ENCODE measurements at regions not wholly inside any gene's neighbourhood (a gene's known extent, or its start where the extent isn't known, plus 50 kb on each side); places are given as distances from the start of the nearest gene placed in this dataset.

GRCh38 chr12:124719231-124719630 lies 144.4 kb downstream of the SCARB1 start:
- Histone ChIP-seq H3K27me3 (ENCODE audit: control insufficient read depth, insufficient read depth, low read length) (no peaks in the 10 kb centered on the region), H3K27ac (ENCODE audit: low read length) (peak overlapping the region; percentile 69), H3K4me1 (ENCODE audit: control insufficient read depth, insufficient read depth, low read length) (peaks cover 44% of the 10 kb centered on the region), H3K9me3 (ENCODE audit: control insufficient read depth, insufficient read depth, low read depth, low read length) (no peaks in the 10 kb centered on the region), H3K36me3 (ENCODE audit: control insufficient read depth, insufficient read depth, low read length) (no peaks in the 10 kb centered on the region), H3K4me3 (ENCODE audit: low read depth in 2 of 2, low read length in 2 of 2) (no peak overlapping the region)
- no peak for TF ChIP-seq SIN3A (IDR thresholded peaks at IDR 0.05; ENCODE audit: borderline replicate concordance, insufficient read depth, low read depth, low read length)
- TF ChIP-seq REST (IDR thresholded peaks at IDR 0.05; ENCODE audit: insufficient read depth in 1 of 2, low read depth in 2 of 2, low read length in 1 of 2) = no peak
- no peak for TF ChIP-seq POLR2AphosphoS5 (IDR thresholded peaks at IDR 0.05; ENCODE audit: low read depth, low read length)
- TF ChIP-seq TCF7L2 (IDR thresholded peaks at IDR 0.05; ENCODE audit: low read depth, low read length) = no peak
- TF ChIP-seq CTCF (IDR thresholded peaks at IDR 0.05) = no peak
- ChIA-PET CTCF (no interaction called here), POLR2A (no interaction called here)
- intact Hi-C loops (cut with micrococcal nuclease; ENCODE audit: unreplicated experiment) (no loop called here), in situ Hi-C loops (cut with HindIII; ENCODE audit: low pct_unique_long_range_greater_than_20kb, low sequenced_read_pairs) (no loop called here)
- no TSS peak for BruUV-seq (replicated peaks)
- ATAC-seq = no peak
- DNase-seq (ENCODE audit: low read depth, low spot score) = no peak

- ATAC-seq (no peak), DNase-seq (ENCODE audit: low read depth, low spot score) (no peak)
- POLR2A ChIA-PET = no interaction called here
- H3K9me3 ChIP-seq (ENCODE audit: control insufficient read depth, insufficient read depth, low read depth, low read length) = no peaks in the 10 kb centered on the region
- H3K4me1 ChIP-seq (ENCODE audit: control insufficient read depth, insufficient read depth, low read length) = peaks cover 51% of the 10 kb centered on the region
- intact Hi-C loops (cut with micrococcal nuclease; ENCODE audit: unreplicated experiment) = no loop called here
- H3K27ac ChIP-seq (ENCODE audit: low read length) = no peak overlapping the region
- CTCF ChIA-PET = no interaction called here
- in situ Hi-C loops (cut with HindIII; ENCODE audit: low pct_unique_long_range_greater_than_20kb, low sequenced_read_pairs) = no loop called here
- no peaks in the 10 kb centered on the region for H3K27me3 ChIP-seq (ENCODE audit: control insufficient read depth, insufficient read depth, low read length)
- no peak overlapping the region for H3K4me3 ChIP-seq (ENCODE audit: low read depth in 2 of 2, low read length in 2 of 2)
- TF ChIP-seq POLR2AphosphoS5 (IDR thresholded peaks at IDR 0.05; ENCODE audit: low read depth, low read length) (no peak), SIN3A (IDR thresholded peaks at IDR 0.05; ENCODE audit: borderline replicate concordance, insufficient read depth, low read depth, low read length) (no peak), TCF7L2 (IDR thresholded peaks at IDR 0.05; ENCODE audit: low read depth, low read length) (no peak), REST (IDR thresholded peaks at IDR 0.05; ENCODE audit: insufficient read depth in 1 of 2, low read depth in 2 of 2, low read length in 1 of 2) (no peak), CTCF (IDR thresholded peaks at IDR 0.05) (no peak)
- no peaks in the 10 kb centered on the region for H3K36me3 ChIP-seq (ENCODE audit: control insufficient read depth, insufficient read depth, low read length)
- BruUV-seq (replicated peaks) = no TSS peak
Measured at GRCh38 chr12:124718458-124718857, 145.2 kb downstream of the SCARB1 start.

Measured in Panc1 (cell line).